GM12891 (cell line): ENCODE measurements at regions not wholly inside any gene's neighbourhood (a gene's known extent, or its start where the extent isn't known, plus 50 kb on each side); places are given as distances from the start of the nearest gene placed in this dataset.
"Not testable (repeated sequence)": the region's sequence is repeated elsewhere in the genome, so short reads cannot be mapped to it uniquely, and the experiment has no call there.

Source experiments
- PAX5 ChIP-seq: IDR thresholded peaks from 2 replicates; pipeline ENCODE4 v1.6.1; 2011; ENCODE audit warnings: low read length, moderate library complexity, mild to moderate bottlenecking; ENCODE audit not compliant: insufficient read depth, severe bottlenecking
- POLR2A ChIP-seq: IDR thresholded peaks from 2 replicates; pipeline ENCODE4 v1.6.1; 2011; ENCODE audit warnings: low read depth, low read length, control low read depth
- POLR2AphosphoS5 ChIP-seq: IDR thresholded peaks from 2 replicates; pipeline ENCODE4 v1.6.1; 2011; ENCODE audit warnings: low read depth, low read length, control low read depth
- POU2F2 ChIP-seq: IDR thresholded peaks from 2 replicates; pipeline ENCODE4 v1.6.1; 2011; ENCODE audit warnings: low read depth, mild to moderate bottlenecking, control low read depth, low read length, moderate library complexity
- SPI1 ChIP-seq: IDR thresholded peaks from 2 replicates; pipeline ENCODE4 v1.6.1; 2011; ENCODE audit warnings: low read depth, low read length, control low read depth
- TAF1 ChIP-seq: IDR thresholded peaks from 2 replicates; pipeline ENCODE4 v1.6.1; 2011; ENCODE audit warnings: low read depth, low read length, control low read depth

DNA sequence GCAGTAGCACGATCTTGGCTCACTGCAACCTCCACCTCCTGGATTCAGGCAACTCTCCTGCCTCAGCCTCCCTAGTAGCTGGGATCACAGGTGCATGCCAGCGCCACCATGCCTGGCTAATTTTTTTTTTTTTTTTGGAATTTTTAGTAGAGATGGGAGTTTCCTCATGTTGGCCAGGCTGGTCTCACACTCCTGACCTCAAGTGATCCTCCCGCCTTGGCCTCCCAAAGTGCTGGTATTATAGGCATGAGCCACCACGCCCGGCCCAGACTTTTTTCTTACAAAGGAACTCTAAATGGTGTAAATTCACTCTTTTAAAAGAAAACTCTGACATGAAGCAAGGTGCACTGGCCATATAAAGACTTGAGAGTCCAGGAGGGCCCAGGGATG, 51.7 kb upstream of the USP6NL start:
- TF ChIP-seq POLR2A, POLR2AphosphoS5, PAX5, SPI1, TAF1, POU2F2: not testable (repeated sequence)
